Lower leg skin (tissue), 4 donors: ENCODE measurements at regions not wholly inside any gene's neighbourhood (a gene's known extent, or its start where the extent isn't known, plus 50 kb on each side); places are given as distances from the start of the nearest gene placed in this dataset.

ENCODE experiments used
- DNase-seq, 2 donors: peaks; one replicate each; pipeline ENCODE4 v3.0.0-alpha.2; 2019; ENCODE audit warnings: low spot score in 2 of 2
- H3K4me3 ChIP-seq: fragments of 200-600 bp; sonication (generic); 2 replicates; pipeline ENCODE4 v1.5.1; 2017; ENCODE audit warnings: mild to moderate bottlenecking, low read depth; ENCODE audit not compliant: poor library complexity, severe bottlenecking
- POLR2A ChIP-seq, 2 donors: fragments of 450-650 bp; IDR thresholded peaks; one replicate each; pipeline ENCODE4 v1.6.1; 2016 to 2017; ENCODE audit warnings: antibody characterized with exemption in 2 of 2, mild to moderate bottlenecking in 1 of 2, moderate library complexity in 1 of 2
- WGBS, 2 donors: methylation state at CpG; one replicate each; pipeline ENCODE4 v1.1.5; 2018; 5-methylcytosine and 5-hydroxymethylcytosine counted together
- intact Hi-C: fragments of 100-400 bp; cut with DNase I; formaldehyde crosslinking; loops from one replicate; pipeline ENCODE4 v1.15.0; 2023; ENCODE audit warnings: low total_unique reads
- TF ChIP-seq, protein P1 (sequence below), 3 donors: fragments of 450-650 bp; IDR thresholded peaks; one replicate each; pipeline ENCODE4 v1.5.1; 2016; ENCODE audit warnings: antibody characterized with exemption in 3 of 3, mild to moderate bottlenecking in 3 of 3, moderate library complexity in 2 of 3

DNA sequence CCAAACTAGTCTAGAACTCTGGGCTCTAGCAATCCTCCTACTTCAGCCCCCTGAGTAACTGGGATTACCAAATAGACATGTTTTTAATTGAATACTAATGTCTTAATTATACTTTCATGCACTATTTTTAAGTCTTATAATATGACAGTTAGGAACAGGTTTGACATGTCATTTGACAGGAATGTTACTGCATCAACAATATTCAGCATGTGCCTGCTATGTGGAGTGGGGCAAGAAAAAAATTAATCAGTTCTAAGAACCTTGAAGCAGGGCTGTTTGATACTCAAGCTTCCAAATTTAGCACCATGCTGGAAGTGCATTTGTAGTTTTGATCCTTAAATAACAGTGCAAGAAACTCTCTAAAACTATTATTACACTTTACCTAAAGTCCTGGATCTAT is 265.3 kb downstream of the MZT1 start:
- no peak for TF ChIP-seq POLR2A (IDR thresholded peaks at IDR 0.05)
- TF ChIP-seq, protein P1, sequence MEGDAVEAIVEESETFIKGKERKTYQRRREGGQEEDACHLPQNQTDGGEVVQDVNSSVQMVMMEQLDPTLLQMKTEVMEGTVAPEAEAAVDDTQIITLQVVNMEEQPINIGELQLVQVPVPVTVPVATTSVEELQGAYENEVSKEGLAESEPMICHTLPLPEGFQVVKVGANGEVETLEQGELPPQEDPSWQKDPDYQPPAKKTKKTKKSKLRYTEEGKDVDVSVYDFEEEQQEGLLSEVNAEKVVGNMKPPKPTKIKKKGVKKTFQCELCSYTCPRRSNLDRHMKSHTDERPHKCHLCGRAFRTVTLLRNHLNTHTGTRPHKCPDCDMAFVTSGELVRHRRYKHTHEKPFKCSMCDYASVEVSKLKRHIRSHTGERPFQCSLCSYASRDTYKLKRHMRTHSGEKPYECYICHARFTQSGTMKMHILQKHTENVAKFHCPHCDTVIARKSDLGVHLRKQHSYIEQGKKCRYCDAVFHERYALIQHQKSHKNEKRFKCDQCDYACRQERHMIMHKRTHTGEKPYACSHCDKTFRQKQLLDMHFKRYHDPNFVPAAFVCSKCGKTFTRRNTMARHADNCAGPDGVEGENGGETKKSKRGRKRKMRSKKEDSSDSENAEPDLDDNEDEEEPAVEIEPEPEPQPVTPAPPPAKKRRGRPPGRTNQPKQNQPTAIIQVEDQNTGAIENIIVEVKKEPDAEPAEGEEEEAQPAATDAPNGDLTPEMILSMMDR (IDR thresholded peaks at IDR 0.05) = no peak
- no peak overlapping the region for H3K4me3 ChIP-seq
- no peak for DNase-seq
- intact Hi-C loops = no loop called here

DNA sequence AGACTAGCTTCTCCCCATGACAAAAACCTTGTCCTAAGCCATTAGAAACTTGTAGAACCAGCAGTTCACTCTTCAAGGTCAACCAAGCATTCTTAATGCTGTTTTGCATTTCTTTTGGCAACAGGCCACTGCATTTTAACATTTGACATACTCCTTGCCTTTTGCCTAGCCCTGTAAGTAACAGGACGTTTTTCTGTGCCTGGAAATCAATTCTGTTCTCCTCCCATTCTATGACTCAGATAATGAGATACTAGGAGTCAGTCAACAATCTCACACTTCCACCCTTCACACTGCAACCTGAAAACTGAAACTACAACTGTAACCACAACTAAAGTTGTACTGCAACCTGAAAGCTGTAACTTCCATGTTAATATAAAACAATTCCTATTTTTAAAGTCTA is 268.7 kb downstream of the MZT1 start:
- no peak overlapping the region for H3K4me3 ChIP-seq
- TF ChIP-seq, protein P1 (IDR thresholded peaks at IDR 0.05) = no peak
- no peak for TF ChIP-seq POLR2A (IDR thresholded peaks at IDR 0.05)

DNA sequence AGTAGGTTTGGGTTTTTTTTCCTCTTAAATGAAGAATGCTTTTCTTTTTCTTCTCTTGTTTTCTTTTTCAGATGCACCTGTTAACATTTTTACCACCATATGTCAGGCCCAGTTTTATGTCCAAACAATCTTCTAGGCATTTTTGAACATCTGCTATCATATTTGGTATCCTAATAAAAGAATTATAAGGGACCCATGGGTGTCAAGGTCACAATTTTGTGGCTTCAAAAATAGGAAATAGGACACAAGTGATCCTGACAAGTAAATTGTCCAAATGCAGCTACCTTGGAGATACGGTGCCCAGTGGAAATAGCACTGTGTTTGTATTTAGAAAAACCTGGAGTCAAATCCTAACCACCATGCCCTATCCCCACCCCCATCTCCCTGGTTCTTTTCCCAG is 270.3 kb downstream of the MZT1 start:
- DNase-seq = no peak
- no peak overlapping the region for H3K4me3 ChIP-seq
- intact Hi-C loops = no loop called here
- TF ChIP-seq, protein P1 (IDR thresholded peaks at IDR 0.05) = no peak
- TF ChIP-seq POLR2A (IDR thresholded peaks at IDR 0.05) = no peak
- WGBS, 2 donors = 88 to 92% methylated on average over 1 of the region's 1 CpG

More for the DNA sequence above, 268.7 kb downstream of the MZT1 start:
- intact Hi-C loops = no loop called here
- DNase-seq = no peak
- 3 to 8% methylated on average over 1 of the region's 1 CpG for WGBS, 2 donors

DNA sequence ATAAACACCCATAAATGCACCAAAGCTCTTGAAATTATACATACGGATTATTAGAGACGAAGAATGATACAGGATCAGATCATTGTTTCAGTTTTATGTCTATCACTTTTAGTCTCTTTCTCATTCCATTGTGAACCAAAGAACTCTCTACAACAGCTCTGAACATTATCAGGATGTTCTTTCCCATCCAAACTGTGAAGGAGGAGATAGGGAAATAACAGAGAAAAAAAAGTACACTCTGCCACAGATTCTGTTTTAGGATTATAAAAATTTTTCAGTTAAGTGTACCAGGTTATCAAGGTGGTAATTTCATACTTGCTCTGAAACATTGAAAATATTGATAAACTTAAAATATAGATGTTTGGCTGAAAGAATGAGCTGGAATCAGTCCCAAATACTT is 270.9 kb downstream of the MZT1 start:
- 68 to 89% methylated on average over 2 of the region's 2 CpGs for WGBS, 2 donors
- TF ChIP-seq POLR2A (IDR thresholded peaks at IDR 0.05) = no peak
- TF ChIP-seq, protein P1 (IDR thresholded peaks at IDR 0.05) = no peak
- H3K4me3 ChIP-seq = no peak overlapping the region
- no peak for DNase-seq
- intact Hi-C loops = no loop called here

DNA sequence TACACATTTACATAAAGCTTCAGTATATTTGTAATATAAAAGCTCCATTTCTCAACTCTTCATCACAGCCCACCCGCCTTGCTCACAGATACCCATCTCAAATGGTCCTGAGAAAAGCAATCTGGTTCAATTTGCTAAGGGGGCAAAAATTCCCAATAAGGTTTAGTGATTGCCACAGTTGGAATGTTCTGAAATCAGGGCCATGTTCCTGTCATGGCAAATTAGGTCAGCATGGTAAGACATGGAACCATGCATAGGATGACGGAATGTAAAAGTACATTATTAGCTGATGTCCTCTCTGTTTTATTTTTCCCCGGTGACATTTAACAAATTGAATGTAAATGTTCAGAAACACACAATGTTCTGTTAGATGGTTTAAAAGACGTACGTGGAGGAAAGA is 274.3 kb downstream of the MZT1 start:
- WGBS, 2 donors = 91 to 93% methylated on average over 5 of the region's 5 CpGs
- no peak for DNase-seq
- no peak overlapping the region for H3K4me3 ChIP-seq
- no peak for TF ChIP-seq POLR2A (IDR thresholded peaks at IDR 0.05)
- TF ChIP-seq, protein P1 (IDR thresholded peaks at IDR 0.05) = no peak
- intact Hi-C loops = no loop called here

DNA sequence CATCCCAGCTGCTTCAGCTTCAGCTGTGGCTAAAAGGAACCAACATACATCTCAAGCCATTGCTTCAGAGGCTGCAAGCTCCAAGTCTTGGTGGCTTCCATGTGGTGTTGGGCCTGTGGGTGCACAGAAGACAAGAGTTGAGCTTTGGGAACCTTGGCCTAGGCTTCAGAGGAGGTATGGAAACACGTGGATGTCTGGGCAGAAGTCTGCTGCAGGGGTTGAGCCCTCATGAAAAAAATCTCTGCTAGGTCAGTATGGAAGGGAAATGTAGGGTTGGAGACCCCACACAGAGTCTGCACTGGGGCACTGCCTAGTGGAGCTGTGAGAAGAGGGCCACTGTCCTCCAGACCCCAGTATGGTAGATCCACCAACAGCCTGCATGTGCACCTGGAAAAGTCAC is 279.3 kb downstream of the MZT1 start:
- no peak overlapping the region for H3K4me3 ChIP-seq
- WGBS, 2 donors = 64 to 79% methylated on average over 1 of the region's 1 CpG
- TF ChIP-seq, protein P1 (IDR thresholded peaks at IDR 0.05) = no peak
- no peak for TF ChIP-seq POLR2A (IDR thresholded peaks at IDR 0.05)
- intact Hi-C loops = no loop called here
- no peak for DNase-seq
